Right cardiac atrium (tissue), 5 donors: ENCODE measurements at regions not wholly inside any gene's neighbourhood (a gene's known extent, or its start where the extent isn't known, plus 50 kb on each side); places are given as distances from the start of the nearest gene placed in this dataset.

Source experiments
- ATAC-seq, 2 donors: fragments of 200-7000 bp; cut with Tn5 transposase; one replicate each; pipeline versions ENCODE4 v1.8.0 to v1.9.1; 2020; ENCODE audit warnings: moderate library complexity in 2 of 2, mild to moderate bottlenecking in 1 of 2
- DNase-seq, 3 donors: peaks; one replicate each; pipeline ENCODE4 v3.0.0-alpha.2; 2020
- H3K27ac ChIP-seq: one replicate; pipeline ENCODE4 v1.5.1; 2013; ENCODE audit warnings: mild to moderate bottlenecking, low read length, control low read depth, moderate library complexity
- H3K27me3 ChIP-seq: one replicate; pipeline ENCODE4 v1.6.1; 2013; ENCODE audit not compliant: control insufficient read depth, insufficient read depth
- H3K4me1 ChIP-seq: one replicate; pipeline ENCODE4 v1.6.1; 2013; ENCODE audit warnings: low read length; ENCODE audit not compliant: control insufficient read depth, insufficient read depth
- H3K4me3 ChIP-seq: one replicate; pipeline ENCODE4 v1.5.1; 2013; ENCODE audit warnings: low read length, control low read depth
- H3K9me3 ChIP-seq: one replicate; pipeline ENCODE4 v1.6.1; 2013; ENCODE audit warnings: low read length; ENCODE audit not compliant: control insufficient read depth
- WGBS: extraction: QIAGEN DNeasy Blood & Tissue Kit; methylation state at CpG from one replicate; pipeline ENCODE4 v1.1.7; 2013; 5-methylcytosine and 5-hydroxymethylcytosine counted together
- intact Hi-C, 4 donors: fragments of 100-400 bp; cut with DNase I; formaldehyde crosslinking; loops; one replicate each; pipeline versions ENCODE4 v1.11.0 to v1.14.0; 2022 to 2023
- donor health status: healthy with polysubstance abuse.
- donor health status: DM: no; HTN: yes; CAD: no.
- donor health status: DM: no; HTN: no; CAD: no.
- donor health status: DM: no; HTN: yes; CAD: no; lungs with severe emphysema.
- donor health status: DM: yes; HTN: yes; CAD: no.

GRCh38 chr1:90133133-90133532 lies 138.2 kb downstream of the ZNF326 start:
- ATAC-seq: peak in 1 of 2 donors; percentile 41
- no peaks in the 10 kb centered on the region for H3K27me3 ChIP-seq
- no peaks in the 10 kb centered on the region for H3K9me3 ChIP-seq
- H3K4me1 ChIP-seq: no peaks in the 10 kb centered on the region
- 3% methylated on average over 2 of the region's 2 CpGs for WGBS
- no peak overlapping the region for H3K27ac ChIP-seq
- intact Hi-C loops: no loop called here
- no peak overlapping the region for H3K4me3 ChIP-seq
- no peak for DNase-seq

GRCh38 chr1:90132306-90132705 lies 137.4 kb downstream of the ZNF326 start:
- no peak overlapping the region for H3K27ac ChIP-seq
- no peaks in the 10 kb centered on the region for H3K4me1 ChIP-seq
- 61% methylated on average over 1 of the region's 1 CpG for WGBS
- no peak overlapping the region for H3K4me3 ChIP-seq
- DNase-seq (no peak), ATAC-seq (no peak)
- H3K27me3 ChIP-seq: no peaks in the 10 kb centered on the region
- intact Hi-C loops: no loop called here
- H3K9me3 ChIP-seq: no peaks in the 10 kb centered on the region

- intact Hi-C loops: no loop called here
- H3K27me3 ChIP-seq: no peaks in the 10 kb centered on the region
- DNase-seq (no peak), ATAC-seq (no peak)
- 67% methylated on average over 1 of the region's 1 CpG for WGBS
- no peaks in the 10 kb centered on the region for H3K4me1 ChIP-seq
- H3K27ac ChIP-seq: no peak overlapping the region
- H3K4me3 ChIP-seq: no peak overlapping the region
- no peaks in the 10 kb centered on the region for H3K9me3 ChIP-seq
Observed at GRCh38 chr1:90127288-90127953, 132.5 kb downstream of the ZNF326 start.

GRCh38 chr1:90126834-90127233 lies 131.9 kb downstream of the ZNF326 start:
- H3K4me3 ChIP-seq: no peak overlapping the region
- DNase-seq (no peak), ATAC-seq (no peak)
- H3K27me3 ChIP-seq: no peaks in the 10 kb centered on the region
- WGBS: 77% methylated on average over 5 of the region's 5 CpGs
- H3K9me3 ChIP-seq: no peaks in the 10 kb centered on the region
- no peak overlapping the region for H3K27ac ChIP-seq
- no peaks in the 10 kb centered on the region for H3K4me1 ChIP-seq
- intact Hi-C loops: no loop called here

GRCh38 chr1:90122654-90123340 lies 127.9 kb downstream of the ZNF326 start:
- H3K4me1 ChIP-seq: no peaks in the 10 kb centered on the region
- no peak for DNase-seq
- intact Hi-C loops: no loop called here
- H3K27ac ChIP-seq: no peak overlapping the region
- ATAC-seq: no peak
- no peaks in the 10 kb centered on the region for H3K27me3 ChIP-seq
- no peak overlapping the region for H3K4me3 ChIP-seq
- H3K9me3 ChIP-seq: no peaks in the 10 kb centered on the region
- 70% methylated on average over 4 of the region's 4 CpGs for WGBS

GRCh38 chr1:90114521-90115141 lies 119.7 kb downstream of the ZNF326 start:
- H3K4me1 ChIP-seq: no peaks in the 10 kb centered on the region
- DNase-seq (no peak), ATAC-seq (no peak)
- H3K4me3 ChIP-seq: no peak overlapping the region
- H3K27ac ChIP-seq: no peak overlapping the region
- H3K9me3 ChIP-seq: no peaks in the 10 kb centered on the region
- intact Hi-C loops: loop anchor here in 1 of 4 donors (10.0 kb wide), 1 partner anchor 1050 kb away; no protein-coding TSS in a partner anchor
- 18% methylated on average over 3 of the region's 3 CpGs for WGBS
- no peaks in the 10 kb centered on the region for H3K27me3 ChIP-seq

GRCh38 chr1:90107990-90108389 lies 113.1 kb downstream of the ZNF326 start:
- Histone ChIP-seq H3K27ac (no peak overlapping the region), H3K4me1 (no peaks in the 10 kb centered on the region), H3K9me3 (no peaks in the 10 kb centered on the region), H3K4me3 (no peak overlapping the region), H3K27me3 (peaks cover 2% of the 10 kb centered on the region)
- intact Hi-C loops: no loop called here
- 47% methylated on average over 2 of the region's 2 CpGs for WGBS
- DNase-seq (no peak), ATAC-seq (no peak)

GRCh38 chr1:90106311-90106710 lies 111.4 kb downstream of the ZNF326 start:
- H3K4me1 ChIP-seq: no peaks in the 10 kb centered on the region
- H3K27ac ChIP-seq: no peak overlapping the region
- intact Hi-C loops: no loop called here
- DNase-seq: no peak
- H3K4me3 ChIP-seq: no peak overlapping the region
- peaks cover 2% of the 10 kb centered on the region for H3K27me3 ChIP-seq
- no peak for ATAC-seq
- H3K9me3 ChIP-seq: no peaks in the 10 kb centered on the region
- WGBS: 76% methylated on average over 4 of the region's 4 CpGs

GRCh38 chr1:90104941-90105538 lies 110.1 kb downstream of the ZNF326 start:
- intact Hi-C loops: no loop called here
- 60% methylated on average over 15 of the region's 15 CpGs for WGBS
- H3K4me3 ChIP-seq: no peak overlapping the region
- peaks cover 2% of the 10 kb centered on the region for H3K27me3 ChIP-seq
- no peaks in the 10 kb centered on the region for H3K4me1 ChIP-seq
- no peak for DNase-seq
- H3K27ac ChIP-seq: no peak overlapping the region
- no peak for ATAC-seq
- no peaks in the 10 kb centered on the region for H3K9me3 ChIP-seq

GRCh38 chr1:90100566-90100965 lies 105.7 kb downstream of the ZNF326 start:
- intact Hi-C loops: no loop called here
- WGBS: 61% methylated on average over 4 of the region's 4 CpGs
- DNase-seq (no peak), ATAC-seq (no peak)
- H3K4me3 ChIP-seq: no peak overlapping the region
- peaks cover 2% of the 10 kb centered on the region for H3K9me3 ChIP-seq
- no peaks in the 10 kb centered on the region for H3K4me1 ChIP-seq
- H3K27me3 ChIP-seq: no peaks in the 10 kb centered on the region
- H3K27ac ChIP-seq: no peak overlapping the region

- Histone ChIP-seq H3K27ac (no peak overlapping the region), H3K4me1 (no peaks in the 10 kb centered on the region), H3K4me3 (no peak overlapping the region), H3K9me3 (peaks cover 2% of the 10 kb centered on the region), H3K27me3 (no peaks in the 10 kb centered on the region)
- intact Hi-C loops: no loop called here
- no peak for DNase-seq
- WGBS: 71% methylated on average over 3 of the region's 3 CpGs
- no peak for ATAC-seq
Observed at GRCh38 chr1:90092441-90092840, 97.5 kb downstream of the ZNF326 start.
